ENCODE measurements at regions not wholly inside any gene's neighbourhood (a gene's known extent, or its start where the extent isn't known, plus 50 kb on each side); places are given as distances from the start of the nearest gene placed in this dataset.

DNA sequence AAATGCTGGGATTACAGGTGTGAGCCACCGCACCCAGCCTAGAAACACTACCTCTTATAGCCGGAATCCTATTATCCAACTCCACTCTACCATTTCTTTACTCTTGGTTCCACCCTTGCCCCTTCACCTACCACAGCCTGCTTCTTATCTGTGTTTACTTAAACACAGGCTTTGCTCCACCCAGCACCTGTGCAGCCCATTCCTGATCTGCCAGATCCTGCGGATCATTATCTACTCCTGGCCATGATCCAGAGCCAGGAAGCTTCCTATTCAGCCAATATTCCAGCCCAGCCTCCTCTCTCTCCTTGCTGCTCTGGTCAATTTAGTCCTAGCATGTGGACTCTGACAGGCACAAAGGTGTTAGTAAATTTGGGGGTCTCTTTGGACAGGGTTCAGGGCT is 98.8 kb upstream of the MED13 start:
- TF ChIP-seq POLR2AphosphoS5 (IDR thresholded peaks at IDR 0.05; ENCODE audit: low read depth, low read length) (no peak), SIN3A (IDR thresholded peaks at IDR 0.05; ENCODE audit: borderline replicate concordance, insufficient read depth, low read length) (no peak), FOXP2 (optimal IDR thresholded peaks at IDR 0.05; ENCODE audit: borderline replicate concordance, extremely low read depth, extremely low read length, insufficient read depth) (no peak), TAF1 (IDR thresholded peaks at IDR 0.05; ENCODE audit: borderline replicate concordance, insufficient read depth, low read length) (no peak), REST (IDR thresholded peaks at IDR 0.05; ENCODE audit: insufficient read depth in 1 of 2, low read depth in 2 of 2, low read length in 2 of 2) (no peak)

GRCh38 chr17:62162898-62163297 is 97.8 kb upstream of the MED13 start:
- no peak for TF ChIP-seq REST (IDR thresholded peaks at IDR 0.05; ENCODE audit: insufficient read depth in 1 of 2, low read depth in 2 of 2, low read length in 2 of 2)
- no peak for TF ChIP-seq TAF1 (IDR thresholded peaks at IDR 0.05; ENCODE audit: borderline replicate concordance, insufficient read depth, low read length)
- TF ChIP-seq SIN3A (IDR thresholded peaks at IDR 0.05; ENCODE audit: borderline replicate concordance, insufficient read depth, low read length), result no peak
- TF ChIP-seq POLR2AphosphoS5 (IDR thresholded peaks at IDR 0.05; ENCODE audit: low read depth, low read length), result no peak
- no peak for TF ChIP-seq FOXP2 (optimal IDR thresholded peaks at IDR 0.05; ENCODE audit: borderline replicate concordance, extremely low read depth, extremely low read length, insufficient read depth)

DNA sequence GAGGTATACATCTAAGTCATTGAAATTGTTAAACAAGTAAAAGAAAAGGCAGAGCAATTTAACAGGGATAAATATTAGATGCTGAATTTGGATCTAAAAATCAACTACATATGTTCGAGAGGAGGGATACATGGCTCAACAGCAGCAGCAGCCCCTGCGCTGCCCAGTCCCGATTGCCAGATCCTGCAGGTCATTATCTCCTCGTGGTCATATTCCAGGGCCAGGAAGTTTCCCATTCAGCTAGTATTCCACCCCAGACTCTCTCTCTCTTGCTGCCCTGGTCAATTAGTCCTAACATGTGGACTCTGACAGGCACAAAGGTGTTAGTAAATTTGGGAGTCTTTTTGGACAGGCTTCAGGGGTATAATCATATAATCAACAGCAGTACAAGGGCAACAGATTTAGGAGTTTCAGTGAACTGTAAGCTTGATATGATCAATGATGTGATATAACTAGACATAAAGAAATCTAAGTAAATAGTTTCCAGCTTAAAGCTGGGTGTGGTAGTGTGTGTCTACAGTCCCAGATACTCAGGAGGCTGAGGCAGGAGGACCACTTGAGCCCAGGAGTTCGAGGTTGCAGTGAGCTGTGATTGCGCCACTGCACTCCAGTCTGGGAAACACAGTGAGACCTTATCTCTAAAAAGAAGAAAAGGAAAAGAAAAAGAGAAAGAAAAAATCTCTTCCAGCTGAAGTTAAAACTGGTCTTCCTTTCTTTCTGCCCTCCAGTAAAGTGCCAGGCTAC is 96.5 kb upstream of the MED13 start:
- no peak for TF ChIP-seq FOXP2 (optimal IDR thresholded peaks at IDR 0.05; ENCODE audit: borderline replicate concordance, extremely low read depth, extremely low read length, insufficient read depth)
- no peak for TF ChIP-seq SIN3A (IDR thresholded peaks at IDR 0.05; ENCODE audit: borderline replicate concordance, insufficient read depth, low read length)
- no peak for TF ChIP-seq TAF1 (IDR thresholded peaks at IDR 0.05; ENCODE audit: borderline replicate concordance, insufficient read depth, low read length)
- no peak for TF ChIP-seq REST (IDR thresholded peaks at IDR 0.05; ENCODE audit: insufficient read depth in 1 of 2, low read depth in 2 of 2, low read length in 2 of 2)
- TF ChIP-seq POLR2AphosphoS5 (IDR thresholded peaks at IDR 0.05; ENCODE audit: low read depth, low read length), result no peak

DNA sequence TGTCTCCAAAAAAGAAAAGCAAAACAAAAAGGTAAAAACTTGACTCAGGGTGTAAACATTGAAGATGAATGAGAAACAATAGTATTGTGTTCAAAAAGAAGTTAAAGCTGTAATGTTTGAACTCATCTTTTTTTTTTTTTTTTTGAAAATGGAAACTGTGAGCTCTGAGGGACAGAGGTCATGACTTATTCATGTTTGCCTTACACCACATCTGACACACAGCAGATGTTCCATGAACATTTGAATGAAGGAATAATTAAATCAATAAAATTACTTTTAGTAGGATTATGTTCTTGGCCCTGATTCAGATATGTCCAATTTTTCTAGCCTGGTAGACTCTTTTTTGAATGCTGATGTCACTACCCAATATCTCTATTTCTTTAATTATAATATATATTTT is 95.7 kb upstream of the MED13 start:
- no peak for TF ChIP-seq POLR2AphosphoS5 (IDR thresholded peaks at IDR 0.05; ENCODE audit: low read depth, low read length)
- no peak for TF ChIP-seq FOXP2 (optimal IDR thresholded peaks at IDR 0.05; ENCODE audit: borderline replicate concordance, extremely low read depth, extremely low read length, insufficient read depth)
- TF ChIP-seq TAF1 (IDR thresholded peaks at IDR 0.05; ENCODE audit: borderline replicate concordance, insufficient read depth, low read length), result no peak
- no peak for TF ChIP-seq SIN3A (IDR thresholded peaks at IDR 0.05; ENCODE audit: borderline replicate concordance, insufficient read depth, low read length)
- TF ChIP-seq REST (IDR thresholded peaks at IDR 0.05; ENCODE audit: insufficient read depth in 1 of 2, low read depth in 2 of 2, low read length in 2 of 2), result no peak

Measured in PFSK-1 (cell line).